ENCODE measurements at regions not wholly inside any gene's neighbourhood (a gene's known extent, or its start where the extent isn't known, plus 50 kb on each side); places are given as distances from the start of the nearest gene placed in this dataset.

GRCh38 chr7:82562716-82563404 lies 119.3 kb upstream of the CACNA2D1 start:
- DNase-seq (ENCODE audit: extremely low read depth, low read depth) = no peak
- no peak for TF ChIP-seq CTCF (IDR thresholded peaks at IDR 0.05; ENCODE audit: low read depth, low read length, missing control alignments)
- no peak overlapping the region for H3K4me3 ChIP-seq (replicated peaks; ENCODE audit: low read depth, low read length)

- H3K4me3 ChIP-seq (replicated peaks; ENCODE audit: low read depth, low read length) = no peak overlapping the region
- DNase-seq (ENCODE audit: extremely low read depth, low read depth) = no peak
Observed at GRCh38 chr7:82559193-82559805, 115.7 kb upstream of the CACNA2D1 start.

GRCh38 chr7:82549616-82550285 lies 106.2 kb upstream of the CACNA2D1 start:
- no peak for DNase-seq (ENCODE audit: extremely low read depth, low read depth)
- no peak for TF ChIP-seq CTCF (IDR thresholded peaks at IDR 0.05; ENCODE audit: low read depth, low read length, missing control alignments)
- H3K4me3 ChIP-seq (replicated peaks; ENCODE audit: low read depth, low read length) = no peak overlapping the region

More at GRCh38 chr7:82559193-82559805, 115.7 kb upstream of the CACNA2D1 start:
- TF ChIP-seq CTCF (IDR thresholded peaks at IDR 0.05; ENCODE audit: low read depth, low read length, missing control alignments) = no peak

- DNase-seq (ENCODE audit: extremely low read depth, low read depth) = no peak
- no peak overlapping the region for H3K4me3 ChIP-seq (replicated peaks; ENCODE audit: low read depth, low read length)
- TF ChIP-seq CTCF (IDR thresholded peaks at IDR 0.05; ENCODE audit: low read depth, low read length, missing control alignments) = no peak
Observed at GRCh38 chr7:82548141-82548688, 104.6 kb upstream of the CACNA2D1 start.

- no peak for TF ChIP-seq CTCF (IDR thresholded peaks at IDR 0.05; ENCODE audit: low read depth, low read length, missing control alignments)
- no peak overlapping the region for H3K4me3 ChIP-seq (replicated peaks; ENCODE audit: low read depth, low read length)
- DNase-seq (ENCODE audit: extremely low read depth, low read depth) = no peak
Observed at GRCh38 chr7:82542665-82543064, 99.1 kb upstream of the CACNA2D1 start.

GRCh38 chr7:82539969-82540368 lies 96.4 kb upstream of the CACNA2D1 start:
- DNase-seq (ENCODE audit: extremely low read depth, low read depth) = no peak
- TF ChIP-seq CTCF (IDR thresholded peaks at IDR 0.05; ENCODE audit: low read depth, low read length, missing control alignments) = no peak
- H3K4me3 ChIP-seq (replicated peaks; ENCODE audit: low read depth, low read length) = no peak overlapping the region

Measured in HFF-Myc (cell line).